ENCODE measurements at regions not wholly inside any gene's neighbourhood (a gene's known extent, or its start where the extent isn't known, plus 50 kb on each side); places are given as distances from the start of the nearest gene placed in this dataset.
"Not testable (repeated sequence)": the region's sequence is repeated elsewhere in the genome, so short reads cannot be mapped to it uniquely, and the experiment has no call there.

DNA sequence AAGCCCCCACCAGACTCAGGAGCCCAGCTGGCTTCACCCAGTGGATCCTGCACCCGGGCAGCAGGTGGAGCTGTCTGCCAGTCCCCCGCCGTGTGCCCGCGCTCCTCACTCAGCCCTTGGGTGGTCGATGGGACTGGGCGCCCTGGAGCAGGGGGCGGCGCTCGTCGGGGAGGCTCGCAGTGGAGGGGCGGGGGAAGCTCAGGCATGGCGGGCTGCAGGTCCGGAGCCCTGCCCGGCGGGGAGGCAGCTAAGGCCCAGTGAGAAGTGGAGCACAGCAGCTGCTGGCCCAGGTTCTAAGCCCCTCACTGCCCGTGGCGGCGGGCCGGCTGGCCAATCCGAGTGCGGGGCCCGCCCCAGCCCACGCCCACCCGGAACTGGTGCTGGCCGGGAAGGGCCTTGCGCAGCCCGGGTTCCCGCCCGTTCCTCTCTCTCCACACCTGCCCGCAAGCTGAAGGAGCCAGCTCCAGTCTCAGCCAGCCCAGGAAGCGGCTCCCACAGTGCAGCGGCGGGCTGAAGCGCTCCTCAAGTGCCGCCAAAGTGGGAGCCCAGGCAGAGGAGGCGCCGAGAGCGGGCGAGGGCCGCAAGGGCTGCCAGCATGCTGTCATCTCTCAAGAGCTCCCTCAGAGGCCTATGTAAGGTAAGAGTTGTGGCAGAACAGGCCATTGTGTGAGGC lies 1307.8 kb upstream of the TMEFF2 start:
- DNase-seq = no peak

- DNase-seq = no peak
Measured at GRCh38 chr2:193496786-193497185, 1302.1 kb upstream of the TMEFF2 start.

DNA sequence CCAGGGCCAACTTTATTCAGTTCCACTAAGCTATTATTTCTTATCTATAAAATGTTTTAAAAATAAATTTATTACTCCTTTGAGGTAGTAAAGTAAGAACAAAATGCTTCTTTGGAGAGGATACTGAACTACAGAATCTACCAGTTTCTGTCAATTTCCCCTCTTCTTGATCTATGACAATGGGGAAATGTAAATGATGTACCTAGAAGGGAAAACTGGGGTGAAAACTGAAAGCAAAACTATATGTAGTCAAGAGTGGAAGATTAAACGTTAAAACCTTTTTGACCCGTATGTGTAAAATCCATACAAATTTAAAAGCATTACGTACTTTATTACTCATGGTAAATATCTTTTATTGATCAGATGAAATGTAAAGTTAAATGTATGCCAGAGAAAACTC lies 1287.8 kb upstream of the TMEFF2 start:
- no peak for DNase-seq

GRCh38 chr2:193480187-193480586 lies 1285.5 kb upstream of the TMEFF2 start:
- DNase-seq = no peak

DNA sequence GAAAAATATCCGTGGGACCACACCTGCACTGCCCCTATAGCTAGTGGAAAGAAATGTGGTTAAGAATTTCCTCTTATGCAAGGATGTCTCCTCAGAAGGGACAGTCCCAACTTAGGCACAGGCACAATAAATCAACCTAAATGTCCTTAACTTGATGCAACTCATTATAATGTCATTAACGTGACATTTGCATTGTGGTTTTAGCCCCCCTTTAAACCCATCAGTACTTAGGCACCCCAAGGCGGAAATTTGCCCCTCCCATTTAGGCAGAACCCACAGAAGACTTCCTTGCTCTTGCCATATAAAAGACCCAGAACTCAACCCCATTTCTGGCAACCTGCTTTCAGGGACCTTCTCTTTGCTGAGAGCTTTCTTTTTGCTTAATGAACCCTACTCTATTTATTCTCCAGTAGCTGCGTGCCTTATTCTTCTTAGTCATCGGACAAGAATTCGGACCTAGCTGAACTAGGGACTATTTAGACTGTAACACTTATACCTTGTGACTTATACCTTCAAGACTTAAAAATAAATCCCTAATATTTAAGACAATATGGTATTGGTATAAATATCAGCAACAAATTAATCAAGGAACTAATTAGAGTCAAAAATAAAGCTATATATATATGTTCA lies 1281.6 kb upstream of the TMEFF2 start:
- DNase-seq = no peak

- no peak for DNase-seq
Measured at GRCh38 chr2:193475038-193475437, 1280.3 kb upstream of the TMEFF2 start.

DNA sequence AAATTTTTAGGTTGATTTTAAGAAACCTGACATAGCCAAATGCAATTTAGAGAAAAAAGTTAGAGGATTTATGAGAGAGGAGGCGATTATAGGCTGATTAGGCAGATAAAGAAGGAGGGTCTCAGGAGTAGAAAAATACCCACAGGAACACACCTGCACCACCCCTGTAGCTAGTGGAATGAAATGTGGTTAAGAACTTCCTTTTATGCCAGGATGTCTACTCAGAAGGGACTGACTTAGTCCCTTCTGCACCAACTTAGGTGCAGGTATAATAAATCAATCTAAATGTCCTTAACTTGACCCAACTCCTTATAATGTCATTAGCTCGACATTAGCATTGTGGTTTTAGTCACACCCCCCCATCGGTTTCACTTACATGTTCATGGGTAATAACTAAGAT lies 1274.5 kb upstream of the TMEFF2 start:
- no peak for DNase-seq

- DNase-seq = no peak
Measured at GRCh38 chr2:193467276-193467987, 1272.7 kb upstream of the TMEFF2 start.

GRCh38 chr2:193463011-193463410 lies 1268.3 kb upstream of the TMEFF2 start:
- no peak for DNase-seq

DNA sequence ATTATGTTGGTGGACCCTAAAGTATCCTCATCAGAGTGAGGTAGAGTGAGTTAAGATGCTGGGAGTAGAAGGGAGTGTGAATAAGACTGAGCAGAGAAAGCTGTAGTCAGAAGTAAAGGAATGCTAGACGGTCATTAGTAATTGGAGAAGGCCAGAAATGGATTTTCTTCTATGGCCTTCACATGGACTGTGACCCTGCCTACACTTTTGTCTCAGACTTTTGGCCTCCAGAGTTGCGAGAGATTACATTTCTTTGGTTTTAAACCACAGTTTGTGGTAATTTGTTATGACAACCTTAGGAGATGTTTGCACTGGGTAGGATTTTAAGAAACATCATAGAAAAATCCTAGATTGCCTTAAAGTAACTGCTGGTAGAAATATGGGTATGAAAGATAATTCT lies 1267.7 kb upstream of the TMEFF2 start:
- no peak for DNase-seq

DNA sequence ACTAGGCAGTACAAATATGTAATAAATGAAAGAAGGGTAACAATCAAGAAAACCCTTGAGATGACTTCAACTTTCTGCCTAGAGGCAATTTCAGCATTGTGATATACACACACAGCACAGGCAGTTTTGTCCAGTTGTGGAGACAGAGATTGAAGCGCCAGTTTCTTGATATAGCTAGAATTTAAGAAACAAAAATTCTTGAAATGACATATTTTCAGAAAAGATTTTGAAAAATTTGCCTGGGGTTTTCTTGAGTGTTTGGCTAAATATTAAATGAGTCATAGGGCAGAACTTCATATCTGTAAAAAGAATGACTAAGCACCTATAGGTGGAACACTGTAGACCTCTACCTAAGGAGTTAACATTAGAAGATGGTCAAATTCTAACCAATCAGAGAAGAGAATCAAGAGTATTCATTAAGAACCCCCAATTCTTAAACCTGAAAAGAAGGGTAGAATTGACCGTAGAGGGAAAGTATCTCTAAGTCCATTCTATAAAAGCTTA lies 1266.8 kb upstream of the TMEFF2 start:
- DNase-seq = no peak

GRCh38 chr2:193446967-193447366 lies 1252.2 kb upstream of the TMEFF2 start:
- no peak for DNase-seq

DNA sequence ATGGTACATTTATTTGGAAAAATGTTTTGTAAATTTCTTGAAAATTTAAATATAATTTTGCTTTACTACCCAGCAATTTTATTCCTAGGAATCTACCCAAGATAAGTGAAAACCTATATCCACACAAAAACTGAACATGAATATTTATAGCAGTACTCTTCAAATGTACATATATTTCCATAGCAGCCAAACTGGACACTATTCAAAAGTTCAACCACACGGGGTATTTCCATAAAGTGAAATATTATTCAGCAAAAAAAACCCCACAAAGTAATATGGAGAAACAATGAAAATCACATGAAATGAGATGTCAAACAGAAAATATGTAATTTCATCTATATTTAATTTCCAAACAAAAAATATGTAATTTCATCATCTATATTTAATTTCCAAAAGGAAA lies 1247.6 kb upstream of the TMEFF2 start:
- DNase-seq = no peak

DNA sequence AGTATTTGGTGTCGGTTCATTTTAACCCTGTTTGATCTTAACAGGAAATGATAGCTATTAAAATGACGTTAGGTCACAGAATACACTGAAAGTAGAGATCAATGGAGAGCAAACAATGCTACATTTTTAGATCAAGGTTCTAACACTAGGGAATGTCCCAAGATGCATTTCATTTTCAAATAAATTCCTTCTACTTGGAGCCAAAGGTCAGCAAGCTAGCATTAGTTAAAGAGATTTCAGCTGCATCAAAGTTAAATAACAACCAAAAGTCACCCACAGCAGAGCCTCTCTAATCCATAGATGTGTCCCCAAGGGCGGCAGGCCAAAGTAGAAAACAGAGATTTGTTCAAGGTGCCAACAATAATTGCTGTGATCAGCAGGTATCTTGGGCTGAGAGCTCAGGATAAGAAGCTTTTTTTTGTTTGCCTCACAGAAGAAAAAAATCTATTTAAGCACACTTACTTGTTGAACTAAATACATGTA lies 1233.6 kb upstream of the TMEFF2 start:
- DNase-seq = no peak

GRCh38 chr2:193412368-193412767 lies 1217.6 kb upstream of the TMEFF2 start:
- DNase-seq = not testable (repeated sequence)

GRCh38 chr2:193409951-193410350 lies 1215.2 kb upstream of the TMEFF2 start:
- no peak for DNase-seq

GRCh38 chr2:193382583-193382982 lies 1187.8 kb upstream of the TMEFF2 start:
- no peak for DNase-seq

DNA sequence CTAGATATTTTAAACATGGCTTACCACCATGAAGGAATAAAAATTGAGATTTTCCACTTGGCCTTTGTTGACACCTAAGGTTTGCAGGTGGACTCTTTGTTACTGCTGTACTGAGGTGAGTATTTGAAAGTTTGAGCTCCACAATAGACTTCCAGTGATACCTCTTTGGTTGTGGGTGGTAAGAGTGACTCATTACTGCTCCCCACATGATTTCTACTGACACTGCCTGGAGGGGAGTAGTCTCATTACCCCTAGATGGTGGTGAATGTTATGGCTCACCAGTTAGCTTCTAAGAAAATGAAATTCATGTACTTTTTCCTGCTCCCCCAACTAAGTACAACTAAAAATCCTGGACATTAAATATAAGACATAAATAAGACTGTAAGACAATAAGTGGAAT lies 1183.1 kb upstream of the TMEFF2 start:
- no peak for DNase-seq

DNA sequence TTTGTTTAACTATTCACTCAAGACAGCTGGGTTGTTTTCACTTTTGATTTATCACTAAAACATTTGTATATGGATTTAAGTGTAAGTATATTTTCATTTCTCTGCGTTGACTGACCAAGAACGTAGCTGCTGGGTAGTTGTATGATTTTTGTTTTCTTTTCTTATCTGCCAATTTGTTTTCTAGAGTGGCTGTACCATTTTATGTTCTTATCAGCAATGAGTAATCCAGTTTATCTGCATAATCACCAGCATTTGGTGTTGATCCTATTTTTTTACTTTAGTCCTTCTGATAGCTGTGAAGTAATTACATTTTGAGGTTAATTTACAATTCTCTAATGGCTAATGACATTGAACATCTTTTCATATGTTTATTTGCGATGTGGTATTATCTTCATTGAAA lies 1178.4 kb upstream of the TMEFF2 start:
- DNase-seq = no peak

- DNase-seq = no peak
Measured at GRCh38 chr2:193371200-193371599, 1176.5 kb upstream of the TMEFF2 start.

- no peak for DNase-seq
Measured at GRCh38 chr2:193368615-193369014, 1173.9 kb upstream of the TMEFF2 start.

GRCh38 chr2:193357508-193357907 lies 1162.8 kb upstream of the TMEFF2 start:
- no peak for DNase-seq

DNA sequence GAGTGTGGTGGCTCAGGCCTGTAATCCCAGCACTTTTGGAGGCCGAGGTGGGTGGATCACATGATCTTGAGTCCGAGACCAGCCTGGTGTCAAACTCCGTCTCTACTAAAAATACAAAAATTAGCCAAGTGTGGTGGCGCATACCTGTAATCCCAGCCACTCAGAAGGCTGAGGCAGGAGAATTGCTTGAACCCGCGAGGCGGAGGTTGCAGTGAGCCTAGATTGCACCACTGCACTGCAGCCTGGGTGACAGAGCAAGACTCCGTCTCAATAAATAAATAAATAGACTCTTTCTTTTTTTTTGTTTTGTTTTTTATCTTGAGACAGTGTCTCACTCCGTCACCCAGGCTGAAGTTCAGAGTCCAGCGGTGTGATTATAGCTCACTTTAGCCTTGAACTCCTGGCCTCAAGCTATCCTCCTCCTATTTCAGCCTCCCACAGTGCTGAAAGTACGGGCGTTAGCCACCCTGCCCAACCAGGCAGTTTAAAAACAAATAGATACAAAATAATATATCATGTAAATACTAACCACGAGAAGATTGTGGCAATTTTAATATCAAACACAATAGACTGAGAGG lies 1158.0 kb upstream of the TMEFF2 start:
- DNase-seq = not testable (repeated sequence)

DNA sequence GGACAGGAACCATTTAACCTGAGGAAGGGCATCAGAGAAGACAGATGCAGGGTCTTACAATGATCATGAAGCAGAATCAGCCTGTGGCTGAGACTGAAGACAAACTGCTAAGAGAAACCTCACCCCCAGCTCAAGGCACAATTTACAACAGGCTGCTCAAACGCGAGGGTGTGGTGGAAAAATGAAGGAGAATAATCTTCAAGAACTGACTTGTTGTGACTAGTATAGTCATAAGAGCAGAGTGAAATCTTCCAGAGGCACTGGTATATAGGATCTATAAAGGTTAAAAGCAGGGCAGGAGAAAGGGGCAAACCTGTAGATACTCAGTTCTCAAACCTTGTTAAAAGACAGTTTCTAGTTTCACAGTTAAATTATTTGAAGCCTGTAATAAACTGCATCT lies 1155.8 kb upstream of the TMEFF2 start:
- no peak for DNase-seq
